NCI-H2171 treated with DMSO at 0.1 percent for 48 hours (cell line): ENCODE measurements at regions not wholly inside any gene's neighbourhood (a gene's known extent, or its start where the extent isn't known, plus 50 kb on each side); places are given as distances from the start of the nearest gene placed in this dataset.
"Not testable (repeated sequence)": the region's sequence is repeated elsewhere in the genome, so short reads cannot be mapped to it uniquely, and the experiment has no call there.

Source experiments
- DNase-seq: peaks from one replicate; lab custom pipeline; 2025; lab: John Stamatoyannopoulos, UW

DNA sequence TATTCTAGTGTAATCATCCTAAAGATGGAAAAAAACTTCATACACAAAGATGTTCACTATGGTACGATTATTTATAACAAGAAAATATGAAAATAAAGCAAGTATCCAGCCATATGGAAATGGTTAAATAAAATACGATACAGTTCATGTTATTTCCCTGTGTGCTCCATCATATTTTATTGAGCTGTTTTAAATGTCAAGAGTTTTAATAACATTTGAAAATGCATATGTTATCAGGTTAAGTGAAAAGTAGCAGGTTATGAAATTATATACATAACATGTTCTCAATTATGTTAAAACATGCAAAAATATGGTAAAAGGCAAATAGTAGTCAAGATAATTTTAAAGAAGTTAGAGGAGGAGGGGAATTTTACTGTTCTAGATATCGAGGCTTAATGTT lies 192.0 kb downstream of the HNRNPD start:
- DNase-seq: no peak

DNA sequence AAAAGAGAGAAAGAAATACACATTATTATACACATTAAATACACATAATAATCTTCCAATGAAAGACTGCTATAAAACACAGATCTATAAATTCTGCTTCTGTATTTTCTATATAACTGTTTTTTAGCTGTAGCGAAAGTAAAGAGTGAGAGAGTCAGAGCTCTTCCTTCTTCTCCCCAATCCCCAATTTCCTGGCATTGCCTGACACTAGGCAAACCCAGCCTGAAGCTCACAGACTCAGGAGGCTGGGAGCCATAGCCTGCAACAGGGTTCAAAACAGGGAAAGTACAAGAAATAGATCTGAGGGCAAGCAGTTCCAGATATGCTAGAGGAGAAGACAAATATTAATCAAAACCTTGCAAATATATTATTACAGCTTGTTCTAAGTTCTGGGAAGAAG lies 201.6 kb downstream of the HNRNPD start:
- DNase-seq: no peak

DNA sequence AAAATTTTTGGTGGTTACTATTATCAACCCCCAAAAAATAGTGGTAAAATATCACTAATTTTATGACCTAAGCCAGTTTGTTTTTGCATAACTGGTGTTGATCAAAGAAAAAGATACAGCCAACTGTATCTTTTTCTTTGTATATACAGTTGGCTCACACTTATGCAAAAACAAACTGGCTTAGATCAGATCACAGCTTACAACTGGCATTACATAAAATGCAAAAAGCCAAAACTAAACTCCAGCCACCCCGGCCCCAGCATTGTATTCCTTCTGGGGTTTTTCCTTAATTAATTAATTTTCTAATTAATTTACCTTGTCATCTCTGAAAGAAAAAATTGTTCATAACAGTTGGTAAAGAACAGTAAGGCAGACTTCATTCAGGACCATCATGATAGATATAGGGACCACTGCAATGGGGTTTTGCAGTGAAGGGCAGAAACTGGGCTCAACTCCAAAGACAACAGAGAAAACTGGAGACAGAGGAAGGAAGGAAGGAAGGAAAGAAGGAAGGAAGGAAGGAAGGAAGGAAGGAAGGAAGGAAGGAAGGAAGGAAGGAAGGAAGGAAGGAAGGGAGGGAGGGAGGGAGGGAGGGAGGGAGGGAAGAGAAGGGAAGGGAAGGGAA lies 202.1 kb downstream of the HNRNPD start:
- DNase-seq: no peak

DNA sequence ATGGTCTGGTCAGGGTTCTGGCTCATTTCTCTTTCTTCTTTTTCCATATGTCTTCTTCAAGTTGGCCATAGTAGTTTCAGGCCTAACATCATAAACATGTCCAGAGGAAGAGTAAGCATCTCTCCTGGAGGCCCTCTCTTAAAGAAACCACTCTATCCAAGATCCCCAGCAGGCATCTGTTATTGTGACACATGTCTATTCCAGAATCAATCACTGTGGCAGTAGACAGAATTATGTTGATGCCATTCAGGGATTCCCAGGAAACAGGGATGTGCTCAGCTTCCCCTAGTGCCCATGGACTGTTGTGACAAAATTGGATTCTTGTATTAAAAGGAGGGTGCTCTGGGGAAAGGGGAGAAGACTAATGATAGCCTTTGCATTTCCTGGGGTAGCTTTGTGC lies 224.0 kb downstream of the HNRNPD start:
- DNase-seq: no peak

DNA sequence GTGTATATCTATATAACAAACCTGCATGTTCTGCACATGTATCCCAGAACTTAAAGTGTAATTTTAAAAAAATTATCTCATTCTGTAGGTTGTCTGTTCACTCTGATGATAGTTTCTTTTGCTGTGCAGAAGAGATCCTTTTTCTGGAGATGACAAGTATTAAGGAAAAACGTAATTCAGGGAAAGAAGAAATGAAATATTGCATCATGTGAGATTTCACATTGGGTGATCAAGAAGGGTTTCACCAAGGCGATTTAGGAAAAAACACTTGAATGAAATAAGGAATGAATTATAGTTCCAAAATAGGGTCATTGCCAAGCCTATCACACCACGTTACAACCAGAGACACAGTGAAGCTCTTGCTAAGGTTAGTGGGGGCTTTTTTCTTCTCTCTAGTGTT lies 227.9 kb downstream of the HNRNPD start:
- DNase-seq: no peak

DNA sequence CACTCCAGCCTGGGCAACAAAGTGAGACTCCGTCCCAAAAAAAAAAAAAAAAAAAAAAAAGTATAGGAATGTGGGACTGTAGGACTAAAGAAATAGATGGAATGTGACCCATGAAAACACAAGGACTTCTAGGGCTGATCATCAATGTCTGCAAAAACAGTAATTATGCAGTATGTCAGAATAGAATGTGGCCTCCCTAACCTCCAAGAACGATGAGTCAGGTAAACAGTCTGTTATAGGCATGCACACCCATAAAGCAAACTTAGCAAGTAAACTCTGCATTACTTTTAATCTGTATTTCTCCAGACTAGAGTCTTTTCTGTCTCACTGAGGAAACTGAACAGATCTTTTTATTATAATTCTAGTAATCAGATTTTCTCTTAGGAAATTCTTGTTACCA lies 233.4 kb downstream of the HNRNPD start:
- DNase-seq: no peak

DNA sequence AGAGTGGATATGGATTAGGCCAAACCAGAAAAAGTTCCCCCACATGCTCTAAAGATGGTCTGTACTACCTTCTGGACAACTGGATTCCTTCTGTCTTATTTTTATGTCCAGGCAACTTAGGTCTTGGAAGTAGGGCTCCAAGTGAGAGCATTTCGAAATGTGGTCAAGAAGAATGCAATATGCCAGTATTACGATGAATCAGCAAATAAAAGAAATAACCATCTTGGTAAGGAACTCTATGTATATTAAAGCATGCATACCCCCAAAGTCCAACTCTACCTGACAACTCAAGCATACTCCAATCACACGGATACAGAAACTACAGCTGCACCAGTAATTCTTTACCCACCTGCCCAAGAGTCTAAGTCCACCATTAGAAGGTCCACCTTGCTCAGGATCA lies 234.5 kb downstream of the HNRNPD start:
- DNase-seq: no peak

DNA sequence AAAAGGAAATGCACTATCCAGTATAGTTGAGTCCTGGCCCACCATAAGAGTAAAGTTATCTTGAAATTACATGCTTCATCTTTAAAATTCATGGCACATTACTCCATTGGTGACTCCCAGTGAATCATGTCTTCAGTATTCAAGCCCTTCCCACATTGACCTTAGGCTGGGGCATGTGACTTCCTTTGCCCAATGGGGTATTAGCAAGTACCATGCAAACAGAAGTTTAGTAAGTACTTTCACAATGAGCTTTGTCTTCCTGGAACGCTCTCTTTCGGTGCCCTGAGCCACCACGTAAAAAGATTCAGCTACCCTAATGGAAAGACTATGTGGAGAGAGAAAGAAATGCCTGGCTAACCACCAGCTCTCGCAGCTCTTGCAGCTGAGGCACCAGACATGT lies 235.4 kb downstream of the HNRNPD start:
- DNase-seq: no peak

DNA sequence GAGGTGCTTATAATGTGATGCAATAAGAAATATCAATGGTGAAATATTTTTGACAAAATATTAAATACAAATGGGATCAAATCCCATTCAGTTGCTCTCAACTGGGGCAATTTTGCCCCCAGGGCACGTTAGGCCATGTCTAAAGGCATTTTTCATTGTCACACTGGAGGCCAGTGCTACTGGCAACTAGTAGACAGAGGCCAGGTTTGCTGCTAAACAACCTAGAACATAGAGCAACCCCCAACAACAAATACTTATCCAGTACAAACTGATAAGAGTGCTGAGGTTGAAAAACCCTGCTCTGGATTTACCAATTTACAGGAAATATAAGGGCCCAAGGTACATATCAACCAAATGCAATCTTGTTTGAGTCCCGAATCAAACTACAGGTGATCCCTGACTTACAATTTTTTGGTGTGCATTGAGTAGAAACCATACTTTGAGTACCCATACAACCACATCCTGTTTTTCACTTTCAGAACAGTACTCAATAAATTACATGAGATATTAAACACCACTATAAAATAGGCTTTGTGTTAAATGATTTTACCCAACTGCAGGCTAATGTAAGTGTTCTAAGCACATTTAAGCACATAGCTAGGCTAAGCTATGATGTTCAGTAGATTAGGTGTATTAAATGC lies 237.5 kb downstream of the HNRNPD start:
- no peak for DNase-seq

DNA sequence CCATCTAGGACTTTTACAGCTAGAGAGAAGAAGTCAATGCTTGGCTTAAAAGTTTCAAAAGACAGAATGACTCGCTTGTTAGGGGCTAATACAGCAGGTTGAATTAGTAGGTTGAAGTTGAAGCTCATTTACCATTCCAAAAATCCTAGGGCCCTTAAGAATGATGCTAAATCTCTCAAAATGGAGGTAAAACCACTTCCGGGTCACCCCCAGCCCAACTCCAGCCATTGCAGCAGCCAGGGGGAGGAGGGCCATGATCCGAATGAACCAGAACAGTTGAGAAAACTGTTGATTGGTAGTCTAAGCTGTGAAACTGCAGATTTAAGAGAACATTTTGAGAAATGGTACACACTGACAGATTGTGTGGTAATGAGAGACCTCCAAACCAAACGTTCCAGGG lies 245.4 kb downstream of the HNRNPD start:
- no peak for DNase-seq

DNA sequence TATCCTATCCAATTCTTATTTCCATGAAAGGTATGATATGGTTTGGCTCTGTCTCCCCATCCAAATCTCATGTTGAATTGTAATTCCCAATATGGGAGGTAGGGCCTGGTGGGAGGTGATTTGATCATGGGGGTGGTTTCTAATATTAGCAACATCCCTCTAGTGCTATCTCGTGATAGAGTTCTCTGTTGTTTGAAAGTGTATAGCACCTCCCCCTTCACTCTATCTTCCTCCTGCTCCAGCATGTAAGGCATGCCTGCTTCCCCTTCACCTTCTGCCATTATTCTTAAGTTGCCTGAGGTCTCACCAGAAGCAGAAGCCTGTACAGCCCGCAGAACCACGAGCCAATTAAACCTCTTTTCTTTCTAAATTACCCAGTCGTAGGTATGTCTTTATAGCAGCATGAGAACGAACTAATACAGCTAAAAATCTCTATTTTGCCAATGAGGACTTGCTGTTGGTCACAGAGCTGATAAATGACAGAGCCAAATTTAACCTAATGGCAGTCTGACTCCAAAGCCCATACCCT lies 247.2 kb downstream of the HNRNPD start:
- DNase-seq: no peak

DNA sequence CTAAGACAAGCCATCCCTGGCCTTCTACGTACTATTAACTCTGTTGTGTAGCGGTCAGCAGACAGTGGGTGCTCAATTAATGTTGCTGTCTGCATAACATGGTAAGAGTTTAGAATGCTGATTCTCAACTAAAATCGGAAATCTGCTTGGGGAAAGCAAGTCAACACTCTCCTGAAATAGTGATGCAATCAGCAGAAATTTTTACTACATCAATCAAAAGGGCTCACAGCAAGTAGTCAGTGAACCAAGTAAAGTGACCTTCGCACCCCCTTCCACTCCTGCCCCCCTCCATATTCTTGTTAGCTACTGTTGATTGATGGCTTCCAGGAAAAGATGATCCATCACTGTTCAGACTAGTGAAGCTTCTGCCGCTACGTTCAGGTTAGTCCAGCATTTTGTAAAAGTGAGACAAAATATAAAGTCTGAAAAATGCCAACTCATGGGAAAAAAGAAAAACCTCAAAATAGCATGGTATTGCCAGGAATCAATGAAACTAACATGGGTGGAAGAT lies 247.9 kb downstream of the HNRNPD start:
- no peak for DNase-seq

DNA sequence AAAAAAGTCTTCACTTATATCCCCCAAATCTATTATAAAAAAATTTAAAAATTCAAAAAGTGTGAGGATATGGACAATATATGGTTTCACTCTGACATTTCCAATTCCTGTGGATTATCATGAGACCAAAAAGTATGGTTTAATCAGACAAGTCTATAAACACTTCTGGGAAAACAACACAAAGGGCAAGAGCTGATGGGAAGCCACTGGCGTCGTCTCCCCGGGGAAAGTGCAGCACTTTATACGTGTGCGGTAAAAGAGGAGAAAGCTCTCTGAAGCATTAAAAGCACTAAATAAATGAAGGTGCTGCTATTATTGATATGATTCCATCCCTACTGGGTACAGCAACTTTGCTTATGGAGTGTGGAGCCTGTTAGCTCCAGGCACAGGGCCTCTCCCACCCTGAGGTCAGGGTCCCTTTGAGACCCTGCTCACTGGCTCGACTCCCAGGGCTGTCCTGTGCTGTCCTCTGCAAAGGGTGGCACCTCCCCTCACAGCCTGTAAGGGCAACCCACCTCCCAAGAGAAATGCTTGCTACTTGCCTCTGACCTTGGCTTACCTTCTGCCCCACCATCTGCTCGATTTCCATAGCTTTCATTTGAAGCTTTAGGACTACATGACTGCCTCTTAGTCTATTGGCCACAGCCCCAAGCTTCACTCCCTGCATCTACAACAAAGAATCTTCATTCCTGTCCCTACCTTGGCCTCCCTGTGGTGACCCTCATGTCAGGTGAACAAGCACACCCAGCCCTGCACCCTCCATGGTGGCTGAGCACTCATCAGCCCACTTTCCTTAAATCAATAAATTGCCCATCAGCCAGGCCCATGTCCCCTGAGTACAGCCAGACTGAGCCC lies 248.6 kb downstream of the HNRNPD start:
- peak; percentile 16 for DNase-seq

DNA sequence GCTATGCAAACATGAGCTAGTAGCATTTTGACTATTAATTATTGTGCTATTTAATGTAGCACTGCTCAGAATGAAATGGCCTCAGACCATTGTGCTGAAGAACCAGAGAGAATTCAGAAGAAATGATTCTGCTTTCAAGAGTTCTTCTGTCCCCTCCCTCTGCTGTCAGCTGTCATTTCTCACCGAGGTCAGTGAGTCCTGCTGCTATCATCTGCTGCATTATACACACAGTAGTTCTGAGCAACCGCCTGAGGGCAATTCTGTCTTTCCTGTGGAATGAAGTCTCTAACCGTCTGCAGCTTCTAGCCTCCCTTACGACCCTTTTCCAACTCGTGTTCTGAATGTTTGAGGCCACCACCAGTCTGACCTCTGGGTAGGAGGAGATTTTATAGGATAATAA lies 249.4 kb downstream of the HNRNPD start:
- DNase-seq: no peak

DNA sequence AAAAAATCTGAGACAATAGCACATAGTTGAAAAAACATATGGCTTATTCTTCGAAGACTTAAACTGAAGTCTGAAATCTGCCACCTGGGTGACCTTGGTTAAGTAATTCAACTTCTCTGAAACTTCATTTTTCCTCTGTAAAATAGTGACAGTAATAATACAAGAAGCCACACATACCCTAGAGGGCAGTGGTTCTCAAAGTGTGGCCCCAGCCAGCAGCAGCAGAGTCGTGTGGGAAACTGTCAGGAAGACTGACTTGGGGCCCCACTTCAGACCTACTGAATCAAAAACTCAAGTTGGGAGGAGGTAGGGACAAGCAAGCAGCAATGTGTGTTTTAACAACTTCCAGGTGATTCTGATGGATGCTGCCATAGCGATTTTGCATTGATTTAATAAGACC lies 249.9 kb downstream of the HNRNPD start:
- DNase-seq: no peak

DNA sequence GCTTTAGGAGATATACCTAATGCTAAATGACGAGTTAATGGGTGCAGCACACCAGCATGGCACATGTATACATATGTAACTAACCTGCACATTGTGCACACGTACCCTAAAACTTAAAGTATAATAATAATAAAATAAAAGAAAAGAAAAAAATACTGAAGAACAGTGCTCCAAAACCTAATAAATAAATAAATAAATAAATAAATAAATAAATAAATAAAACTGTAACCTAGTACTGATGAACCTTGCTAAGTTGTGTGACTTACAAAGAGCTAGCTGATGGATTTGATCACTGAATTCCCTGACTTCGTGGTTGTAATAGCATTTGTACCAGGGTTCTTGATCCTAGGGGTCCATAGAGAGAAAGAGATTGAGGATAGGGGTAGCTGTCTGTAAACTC lies 258.6 kb downstream of the HNRNPD start:
- DNase-seq: not testable (repeated sequence)

DNA sequence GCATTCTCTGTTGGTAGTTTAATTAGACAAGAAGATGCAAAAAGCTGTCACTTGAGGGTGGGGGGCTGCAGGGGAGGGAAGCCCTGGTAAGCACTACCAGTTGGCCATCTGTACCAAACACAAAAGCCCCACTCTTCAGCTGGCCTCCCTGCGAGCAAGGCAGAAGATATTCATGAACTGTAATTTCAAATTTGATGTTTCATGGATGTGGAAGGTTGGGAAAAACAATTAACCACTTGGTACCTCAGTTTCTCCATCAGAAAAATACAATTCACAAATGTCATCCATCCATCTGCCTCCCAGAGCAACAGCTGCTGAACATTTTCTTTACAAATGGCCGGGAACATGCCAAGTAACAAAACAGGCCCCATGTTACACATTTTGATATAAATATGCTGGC lies 265.3 kb downstream of the HNRNPD start:
- DNase-seq: no peak

DNA sequence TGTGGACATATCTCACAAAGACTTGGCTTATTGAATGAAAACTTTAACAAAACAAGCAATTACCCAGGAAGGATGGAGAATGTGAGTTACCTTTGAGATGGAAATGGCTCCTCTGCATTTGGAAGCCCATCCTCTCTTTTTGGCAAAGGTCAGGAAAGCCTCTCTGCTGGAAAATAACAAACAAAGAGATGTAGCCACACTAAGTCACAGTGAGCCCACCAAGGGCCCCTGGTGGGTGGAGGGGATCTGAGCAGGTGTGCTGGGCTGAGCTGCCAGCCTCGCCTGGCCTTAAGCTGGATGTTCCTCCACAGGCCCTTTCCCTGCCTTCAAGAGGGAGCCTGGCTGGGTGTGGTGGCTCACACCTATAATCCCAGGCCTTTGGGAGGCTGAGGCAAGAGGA lies 269.2 kb downstream of the HNRNPD start:
- DNase-seq: no peak

DNA sequence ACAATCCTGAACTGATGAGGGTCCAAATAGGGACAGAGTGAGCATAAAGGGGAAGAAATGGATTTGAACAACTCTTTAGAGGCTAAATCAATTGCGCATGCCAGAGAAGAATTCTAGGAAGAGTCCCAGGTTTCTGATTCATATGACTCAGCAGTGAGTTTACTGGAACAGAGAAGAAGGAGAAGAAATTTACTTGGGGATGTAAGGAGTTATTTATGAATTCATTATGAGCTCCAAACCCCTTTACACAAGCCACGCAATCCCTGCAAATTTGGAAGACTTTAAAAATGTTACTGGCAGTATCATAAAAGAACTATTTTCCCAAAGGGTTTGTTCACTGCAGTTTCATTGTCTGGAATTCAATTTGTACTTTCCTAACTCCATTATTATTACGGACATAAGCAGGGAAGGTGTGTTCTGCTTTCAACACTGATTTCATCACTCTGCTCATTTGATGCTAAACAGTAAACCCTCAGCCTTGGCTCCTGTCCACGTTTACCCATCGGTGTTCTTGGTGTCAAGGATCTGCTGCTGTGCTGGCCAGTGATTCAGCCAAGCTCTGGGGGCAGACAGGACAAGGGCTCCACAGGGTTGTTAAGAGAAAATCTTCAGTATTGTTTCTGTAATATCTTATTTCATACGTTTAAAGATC lies 273.7 kb downstream of the HNRNPD start:
- no peak for DNase-seq

DNA sequence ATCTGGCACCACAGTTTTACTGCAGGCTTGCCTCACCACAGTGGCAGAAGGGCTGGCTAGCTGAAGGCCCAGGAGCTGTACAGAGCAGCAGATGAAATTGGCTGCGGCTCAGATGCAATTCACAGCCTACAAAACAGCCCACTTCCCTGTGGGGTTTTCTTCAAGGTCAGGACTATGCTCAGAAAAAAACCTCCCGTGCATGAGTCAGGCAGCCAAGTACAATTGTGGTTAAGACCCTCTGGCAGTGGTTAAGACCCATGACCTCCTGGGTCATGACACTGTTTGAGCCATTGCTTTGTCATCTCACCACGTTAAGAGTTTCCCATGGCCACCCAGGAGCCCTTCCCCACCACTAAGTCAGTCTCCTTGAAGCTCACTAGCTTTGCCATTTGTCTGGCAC lies 276.3 kb downstream of the HNRNPD start:
- no peak for DNase-seq

DNA sequence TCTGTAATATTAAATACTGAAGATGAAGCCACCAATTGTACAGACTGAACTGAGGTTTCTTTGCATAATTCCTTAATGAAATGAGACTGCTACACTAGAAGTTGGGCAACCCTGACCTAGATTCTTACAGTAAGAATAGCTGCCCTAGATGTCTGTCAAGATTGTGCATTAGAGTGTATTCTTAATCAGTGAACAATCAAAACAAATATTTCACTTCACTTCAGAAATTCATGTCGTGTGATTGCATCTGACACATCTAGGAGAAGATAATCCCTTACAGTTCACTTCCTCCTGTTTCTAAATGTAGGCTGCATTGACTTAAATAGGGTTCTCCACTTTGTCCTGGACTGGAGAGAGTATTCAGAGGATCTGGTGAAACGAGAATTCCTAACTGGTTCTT lies 283.1 kb downstream of the HNRNPD start:
- no peak for DNase-seq

DNA sequence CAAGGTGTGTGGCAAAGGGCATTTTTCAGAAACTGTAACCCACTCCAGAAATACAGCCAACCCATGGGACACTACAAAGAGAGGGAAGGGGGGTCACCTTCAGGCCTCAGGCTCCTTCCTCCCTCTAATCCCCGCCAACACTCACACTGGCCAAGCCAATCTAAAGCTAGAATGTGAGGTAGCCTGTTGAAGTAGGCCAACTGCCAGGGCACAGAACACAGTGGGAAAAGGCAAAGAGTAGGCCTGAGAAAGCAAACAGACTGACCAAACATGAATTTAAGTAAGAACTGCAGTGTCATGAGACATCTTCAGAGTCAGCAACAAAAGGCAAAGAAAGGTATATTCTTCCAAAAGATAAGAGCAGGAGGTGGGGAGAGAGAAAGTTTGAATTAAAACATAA lies 289.0 kb downstream of the HNRNPD start:
- no peak for DNase-seq
